ENCODE measurements at regions not wholly inside any gene's neighbourhood (a gene's known extent, or its start where the extent isn't known, plus 50 kb on each side); places are given as distances from the start of the nearest gene placed in this dataset.

DNA sequence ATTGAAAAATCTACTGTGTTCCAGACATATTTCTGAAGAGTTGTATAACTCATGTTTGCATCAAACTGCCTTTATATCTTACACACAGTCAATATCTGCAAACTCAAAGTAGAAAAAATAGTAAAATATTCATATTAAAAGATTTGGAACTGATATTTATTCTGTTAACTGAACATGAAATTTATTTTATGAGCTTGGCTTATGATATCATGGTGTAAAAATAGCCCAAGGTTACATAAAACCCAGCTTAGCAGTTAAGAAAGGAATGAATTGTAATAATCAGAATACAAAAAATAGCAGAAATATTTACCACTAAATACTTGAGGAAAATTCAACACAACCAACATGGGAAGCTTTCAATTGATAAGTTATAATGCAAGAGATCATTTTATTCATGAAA lies 367.9 kb downstream of the FLRT2 start:
- Histone ChIP-seq H3K27ac (no peak overlapping the region), H3K4me1 (no peaks in the 10 kb centered on the region), H3K4me3 (no peak overlapping the region), H3K36me3 (no peaks in the 10 kb centered on the region), H3K27me3 (no peaks in the 10 kb centered on the region), H3K9me3 (no peaks in the 10 kb centered on the region), H3K9ac (ENCODE audit: low read depth in 2 of 2, low read length in 2 of 2) (no peak overlapping the region)
- no peak for DNase-seq
- TF ChIP-seq, protein P1, sequence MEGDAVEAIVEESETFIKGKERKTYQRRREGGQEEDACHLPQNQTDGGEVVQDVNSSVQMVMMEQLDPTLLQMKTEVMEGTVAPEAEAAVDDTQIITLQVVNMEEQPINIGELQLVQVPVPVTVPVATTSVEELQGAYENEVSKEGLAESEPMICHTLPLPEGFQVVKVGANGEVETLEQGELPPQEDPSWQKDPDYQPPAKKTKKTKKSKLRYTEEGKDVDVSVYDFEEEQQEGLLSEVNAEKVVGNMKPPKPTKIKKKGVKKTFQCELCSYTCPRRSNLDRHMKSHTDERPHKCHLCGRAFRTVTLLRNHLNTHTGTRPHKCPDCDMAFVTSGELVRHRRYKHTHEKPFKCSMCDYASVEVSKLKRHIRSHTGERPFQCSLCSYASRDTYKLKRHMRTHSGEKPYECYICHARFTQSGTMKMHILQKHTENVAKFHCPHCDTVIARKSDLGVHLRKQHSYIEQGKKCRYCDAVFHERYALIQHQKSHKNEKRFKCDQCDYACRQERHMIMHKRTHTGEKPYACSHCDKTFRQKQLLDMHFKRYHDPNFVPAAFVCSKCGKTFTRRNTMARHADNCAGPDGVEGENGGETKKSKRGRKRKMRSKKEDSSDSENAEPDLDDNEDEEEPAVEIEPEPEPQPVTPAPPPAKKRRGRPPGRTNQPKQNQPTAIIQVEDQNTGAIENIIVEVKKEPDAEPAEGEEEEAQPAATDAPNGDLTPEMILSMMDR (IDR thresholded peaks at IDR 0.05) = no peak
- intact Hi-C loops (cut with DNase I) = no loop called here

DNA sequence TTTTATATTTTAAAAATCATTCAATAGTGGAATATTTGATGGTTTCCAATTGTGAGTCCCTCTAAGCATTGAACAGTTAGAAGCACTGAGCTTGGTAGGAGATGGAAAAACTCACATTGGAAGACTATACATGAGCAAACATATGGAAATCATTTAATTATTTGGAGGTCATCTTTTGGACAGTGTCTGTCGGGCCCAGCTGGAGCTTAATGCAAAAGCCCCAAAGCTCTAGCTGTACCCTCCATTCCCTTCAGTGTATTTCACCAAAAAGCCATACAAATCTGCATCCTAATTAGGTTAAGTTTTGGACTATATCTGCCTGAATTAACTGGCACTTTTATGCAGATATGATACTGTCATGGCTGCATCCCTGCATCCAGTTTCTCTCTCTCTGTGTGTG lies 365.7 kb downstream of the FLRT2 start:
- Histone ChIP-seq H3K9me3 (no peaks in the 10 kb centered on the region), H3K4me1 (no peaks in the 10 kb centered on the region), H3K36me3 (no peaks in the 10 kb centered on the region), H3K27me3 (no peaks in the 10 kb centered on the region), H3K27ac (no peak overlapping the region), H3K4me3 (no peak overlapping the region), H3K9ac (ENCODE audit: low read depth in 2 of 2, low read length in 2 of 2) (no peak overlapping the region)
- DNase-seq = no peak
- TF ChIP-seq, protein P1 (IDR thresholded peaks at IDR 0.05) = no peak
- intact Hi-C loops (cut with DNase I) = no loop called here

DNA sequence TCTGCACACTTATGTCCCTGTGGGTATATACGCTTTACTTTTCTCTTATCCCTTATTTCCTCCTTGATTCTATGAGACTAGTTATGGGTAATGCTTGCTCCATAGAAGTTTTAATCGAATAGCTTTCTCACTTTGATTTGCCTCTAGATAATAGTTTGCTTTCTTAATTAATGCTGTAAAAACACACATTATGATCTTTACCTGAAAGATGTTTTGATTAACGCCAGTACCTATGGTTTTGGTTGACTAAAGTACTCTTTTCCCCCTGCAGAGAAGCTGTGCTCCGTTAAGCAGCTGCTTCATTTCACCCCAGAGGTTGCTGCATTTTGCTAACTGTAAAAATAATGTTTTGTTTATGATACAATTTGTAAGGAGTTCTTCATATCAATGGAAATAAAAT lies 362.3 kb downstream of the FLRT2 start:
- H3K27ac ChIP-seq = no peak overlapping the region
- no peaks in the 10 kb centered on the region for H3K4me1 ChIP-seq
- no peaks in the 10 kb centered on the region for H3K9me3 ChIP-seq
- no peaks in the 10 kb centered on the region for H3K36me3 ChIP-seq
- DNase-seq = no peak
- no peak overlapping the region for H3K4me3 ChIP-seq
- H3K9ac ChIP-seq (ENCODE audit: low read depth in 2 of 2, low read length in 2 of 2) = no peak overlapping the region
- TF ChIP-seq, protein P1 (IDR thresholded peaks at IDR 0.05) = no peak
- intact Hi-C loops (cut with DNase I) = no loop called here
- H3K27me3 ChIP-seq = no peaks in the 10 kb centered on the region

DNA sequence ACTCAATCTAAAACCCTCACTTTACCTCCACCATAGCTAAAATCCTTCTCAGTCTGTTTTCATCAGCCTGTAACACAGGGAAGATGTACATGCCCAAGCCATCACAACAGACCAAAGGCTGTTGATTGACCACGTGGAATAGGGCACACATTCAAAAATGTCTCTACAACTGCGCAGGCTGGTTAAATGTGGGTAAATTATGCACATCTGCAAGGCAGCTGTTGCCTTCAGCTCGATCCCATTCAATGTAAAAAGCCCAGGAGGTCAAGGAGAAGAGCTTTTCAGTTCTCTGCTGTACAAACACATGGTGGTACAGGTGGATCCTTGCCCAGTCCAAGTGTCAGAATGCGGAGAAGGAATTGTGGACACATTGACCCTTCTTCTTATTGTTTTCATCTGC lies 354.0 kb downstream of the FLRT2 start:
- no peak for DNase-seq
- Histone ChIP-seq H3K36me3 (no peaks in the 10 kb centered on the region), H3K4me3 (no peak overlapping the region), H3K9ac (ENCODE audit: low read depth in 2 of 2, low read length in 2 of 2) (no peak overlapping the region), H3K27ac (no peak overlapping the region), H3K27me3 (no peaks in the 10 kb centered on the region), H3K9me3 (no peaks in the 10 kb centered on the region), H3K4me1 (no peaks in the 10 kb centered on the region)
- intact Hi-C loops (cut with DNase I) = no loop called here
- TF ChIP-seq, protein P1 (IDR thresholded peaks at IDR 0.05) = no peak

DNA sequence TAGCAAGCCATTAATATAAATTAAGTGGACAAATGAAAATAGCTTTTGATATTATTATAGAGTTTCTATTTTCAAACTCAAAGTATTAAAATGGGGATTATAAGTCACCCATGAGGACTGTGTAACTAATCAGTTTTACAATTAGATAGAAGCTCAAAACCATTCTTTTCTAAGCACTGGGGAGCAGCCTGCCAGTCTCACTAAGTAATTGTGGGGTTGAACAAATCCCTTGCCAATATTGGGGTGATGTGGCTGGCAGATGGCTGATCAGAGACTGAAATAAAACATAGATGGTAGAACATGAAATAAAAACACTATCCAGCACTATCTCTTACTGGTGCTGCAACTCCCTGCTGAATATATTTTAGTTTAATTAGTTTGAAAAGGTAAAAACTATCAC lies 353.2 kb downstream of the FLRT2 start:
- TF ChIP-seq, protein P1 (IDR thresholded peaks at IDR 0.05) = no peak
- Histone ChIP-seq H3K9ac (ENCODE audit: low read depth in 2 of 2, low read length in 2 of 2) (no peak overlapping the region), H3K27ac (no peak overlapping the region), H3K4me3 (no peak overlapping the region), H3K9me3 (no peaks in the 10 kb centered on the region), H3K36me3 (no peaks in the 10 kb centered on the region), H3K4me1 (no peaks in the 10 kb centered on the region), H3K27me3 (no peaks in the 10 kb centered on the region)
- no peak for DNase-seq
- intact Hi-C loops (cut with DNase I) = no loop called here

DNA sequence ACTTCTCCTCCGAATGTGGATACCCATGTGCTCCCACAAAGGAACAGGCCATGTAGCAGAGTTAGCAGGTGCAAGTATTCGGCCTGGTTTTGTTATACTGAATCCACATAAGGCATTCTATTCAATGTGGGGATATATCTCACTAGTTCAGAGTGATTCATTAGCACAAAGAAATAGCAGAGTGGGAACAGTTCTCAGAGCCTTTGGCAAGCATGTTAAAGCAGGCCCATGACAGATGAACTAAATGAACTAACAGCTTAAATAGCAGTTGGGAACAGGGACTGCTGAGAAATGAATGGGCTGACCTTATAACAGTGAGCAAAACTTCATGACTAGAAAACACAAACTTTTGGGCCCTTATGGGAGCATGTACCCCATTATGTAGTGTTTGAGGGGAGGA lies 352.0 kb downstream of the FLRT2 start:
- Histone ChIP-seq H3K4me3 (no peak overlapping the region), H3K27ac (no peak overlapping the region), H3K9me3 (no peaks in the 10 kb centered on the region), H3K4me1 (no peaks in the 10 kb centered on the region), H3K36me3 (no peaks in the 10 kb centered on the region), H3K9ac (ENCODE audit: low read depth in 2 of 2, low read length in 2 of 2) (no peak overlapping the region), H3K27me3 (no peaks in the 10 kb centered on the region)
- no peak for DNase-seq
- TF ChIP-seq, protein P1 (IDR thresholded peaks at IDR 0.05) = no peak
- intact Hi-C loops (cut with DNase I) = no loop called here

Data from colonic mucosa (tissue), 4 donors.